GM12891 (cell line): ENCODE measurements at regions not wholly inside any gene's neighbourhood (a gene's known extent, or its start where the extent isn't known, plus 50 kb on each side); places are given as distances from the start of the nearest gene placed in this dataset.

Experiments
- POLR2A ChIP-seq: IDR thresholded peaks from 2 replicates; pipeline ENCODE4 v1.6.1; 2011; ENCODE audit warnings: low read depth, low read length, control low read depth
- POLR2AphosphoS5 ChIP-seq: IDR thresholded peaks from 2 replicates; pipeline ENCODE4 v1.6.1; 2011; ENCODE audit warnings: low read depth, low read length, control low read depth
- TAF1 ChIP-seq: IDR thresholded peaks from 2 replicates; pipeline ENCODE4 v1.6.1; 2011; ENCODE audit warnings: low read depth, low read length, control low read depth

DNA sequence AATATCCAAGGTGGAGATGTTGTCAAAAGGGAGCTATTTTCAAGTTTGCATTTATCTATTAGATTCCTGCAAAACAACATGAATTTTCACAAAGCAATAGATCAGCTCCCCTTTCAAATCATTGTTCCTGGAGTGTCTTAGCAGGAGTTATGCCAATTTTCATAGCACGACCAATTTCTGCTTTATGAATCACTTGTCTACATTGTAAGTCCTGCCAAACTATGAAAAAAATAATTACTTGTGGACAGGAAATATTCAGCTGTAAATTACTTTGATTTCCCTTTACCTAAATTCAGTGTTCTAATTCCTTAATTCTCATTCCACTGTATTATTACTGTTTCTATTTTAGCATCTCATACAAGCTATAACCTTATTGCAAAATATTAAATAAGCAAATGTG, 1289.6 kb downstream of the NSUN3 start:
- no peak for TF ChIP-seq POLR2A
- no peak for TF ChIP-seq TAF1
- TF ChIP-seq POLR2AphosphoS5 = no peak
